Activated T-helper 17 cell treated with anti-CD3 and anti-CD28 coated beads, Interleukin-2, amount 50 U/mL, for 72 hours (primary cell): ENCODE measurements at regions not wholly inside any gene's neighbourhood (a gene's known extent, or its start where the extent isn't known, plus 50 kb on each side); places are given as distances from the start of the nearest gene placed in this dataset.
"Not testable (repeated sequence)": the region's sequence is repeated elsewhere in the genome, so short reads cannot be mapped to it uniquely, and the experiment has no call there.

Source experiments
- ATAC-seq: fragments of 150-1000 bp; cut with Tn5 transposase; replicated peaks from 2 replicates; pipeline ENCODE4 v1.10.0; 2021; ENCODE audit warnings: mild to moderate bottlenecking, moderate library complexity
- H3K27ac Mint-ChIP-seq: one replicate; pipeline ENCODE4 v1.8.0; 2022; ENCODE audit warnings: mixed read lengths
- H3K27me3 Mint-ChIP-seq: one replicate; pipeline ENCODE4 v1.8.0; 2022; ENCODE audit warnings: mixed read lengths
- H3K36me3 Mint-ChIP-seq: one replicate; pipeline ENCODE4 v1.8.0; 2022; ENCODE audit warnings: low read depth, mild to moderate bottlenecking, mixed read lengths
- H3K4me1 Mint-ChIP-seq: one replicate; pipeline ENCODE4 v1.8.0; 2022; ENCODE audit warnings: mixed read lengths
- H3K4me3 Mint-ChIP-seq: one replicate; pipeline ENCODE4 v1.8.0; 2022; ENCODE audit warnings: mild to moderate bottlenecking, mixed read lengths
- H3K9me3 Mint-ChIP-seq: one replicate; pipeline ENCODE4 v1.8.0; 2022; ENCODE audit warnings: mixed read lengths

DNA sequence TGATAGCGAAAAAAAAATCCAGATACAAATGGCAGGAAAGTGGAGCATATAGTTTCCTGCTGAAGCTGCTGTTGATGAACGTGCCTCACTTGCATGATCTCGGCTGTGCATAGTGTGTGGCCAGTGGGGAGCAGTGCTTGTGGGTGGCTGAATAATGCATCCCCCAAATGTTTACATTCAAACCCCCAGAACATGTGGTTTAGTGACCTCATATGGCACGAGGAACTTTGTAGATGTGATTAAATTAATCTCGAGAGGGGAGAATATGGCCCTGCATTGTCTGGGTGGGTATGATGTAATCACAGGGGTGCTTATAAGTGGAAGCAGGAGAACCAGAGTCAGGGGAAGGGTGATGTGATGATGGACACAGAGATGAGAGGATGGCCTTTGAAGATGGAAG lies 425.0 kb downstream of the TMEM121 start:
- no peak for ATAC-seq
- Mint-ChIP-seq H3K27ac (no peak overlapping the region), H3K9me3 (peaks cover 4% of the 10 kb centered on the region), H3K4me3 (no peak overlapping the region), H3K36me3 (no peaks in the 10 kb centered on the region), H3K27me3 (peaks cover 22% of the 10 kb centered on the region), H3K4me1 (no peaks in the 10 kb centered on the region)

- Mint-ChIP-seq H3K27ac (no peak overlapping the region), H3K36me3 (no peaks in the 10 kb centered on the region), H3K4me3 (no peak overlapping the region), H3K4me1 (no peaks in the 10 kb centered on the region), H3K9me3 (peaks cover 4% of the 10 kb centered on the region), H3K27me3 (peaks cover 22% of the 10 kb centered on the region)
- no peak for ATAC-seq
Measured at GRCh38 chr14:105952222-105952621, 425.8 kb downstream of the TMEM121 start.

GRCh38 chr14:105952826-105953225 lies 426.4 kb downstream of the TMEM121 start:
- H3K36me3 Mint-ChIP-seq = no peaks in the 10 kb centered on the region
- H3K9me3 Mint-ChIP-seq = peaks cover 4% of the 10 kb centered on the region
- peaks cover 22% of the 10 kb centered on the region for H3K27me3 Mint-ChIP-seq
- no peak overlapping the region for H3K4me3 Mint-ChIP-seq
- H3K27ac Mint-ChIP-seq = no peak overlapping the region
- ATAC-seq = no peak
- H3K4me1 Mint-ChIP-seq = no peaks in the 10 kb centered on the region

DNA sequence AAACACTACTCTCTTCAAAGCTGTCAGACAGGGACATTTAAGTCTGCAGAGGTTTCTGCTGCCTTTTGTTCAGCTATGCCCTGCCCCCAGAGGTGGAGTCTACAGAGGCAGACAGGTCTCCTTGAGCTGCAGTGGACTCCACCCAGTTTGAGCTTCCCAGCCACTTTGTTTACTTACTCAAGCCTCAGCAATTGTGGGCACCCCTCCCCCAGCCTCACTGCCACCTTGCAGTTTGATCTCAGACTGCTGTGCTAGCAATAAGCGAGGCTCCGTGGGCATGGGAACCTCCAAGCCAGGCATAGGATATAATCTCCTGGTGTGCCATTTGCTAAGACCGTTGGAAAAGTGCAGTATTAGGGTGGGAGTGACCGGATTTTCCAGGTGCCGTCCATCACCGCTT lies 435.2 kb downstream of the TMEM121 start:
- not testable (repeated sequence) for H3K36me3 Mint-ChIP-seq, H3K4me1 Mint-ChIP-seq, H3K27ac Mint-ChIP-seq, H3K4me3 Mint-ChIP-seq, ATAC-seq, H3K9me3 Mint-ChIP-seq
- H3K27me3 Mint-ChIP-seq = peaks cover 22% of the 10 kb centered on the region

DNA sequence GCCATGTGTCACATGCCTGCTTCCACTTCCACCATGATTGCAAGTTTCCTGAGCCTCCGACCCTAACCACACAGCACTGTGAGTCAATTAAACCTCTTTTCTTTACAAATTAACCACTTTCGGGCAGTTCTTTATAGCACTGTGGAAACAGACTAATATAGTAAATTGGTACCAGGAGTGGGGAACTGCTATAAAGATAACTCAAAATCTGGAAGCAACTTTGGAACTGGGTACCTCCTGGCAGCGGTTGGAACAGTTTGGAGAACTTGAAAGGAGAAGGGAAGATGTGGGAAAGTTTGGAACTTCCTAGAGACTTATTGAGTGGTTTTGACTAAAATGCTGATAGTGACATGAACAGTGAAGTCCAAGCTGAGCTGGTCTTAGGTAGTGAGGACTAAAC lies 436.1 kb downstream of the TMEM121 start:
- Mint-ChIP-seq H3K27ac (no peak overlapping the region), H3K4me3 (no peak overlapping the region), H3K36me3 (no peaks in the 10 kb centered on the region), H3K9me3 (peaks cover 8% of the 10 kb centered on the region), H3K27me3 (peaks cover 26% of the 10 kb centered on the region), H3K4me1 (peaks cover 5% of the 10 kb centered on the region)
- no peak for ATAC-seq

DNA sequence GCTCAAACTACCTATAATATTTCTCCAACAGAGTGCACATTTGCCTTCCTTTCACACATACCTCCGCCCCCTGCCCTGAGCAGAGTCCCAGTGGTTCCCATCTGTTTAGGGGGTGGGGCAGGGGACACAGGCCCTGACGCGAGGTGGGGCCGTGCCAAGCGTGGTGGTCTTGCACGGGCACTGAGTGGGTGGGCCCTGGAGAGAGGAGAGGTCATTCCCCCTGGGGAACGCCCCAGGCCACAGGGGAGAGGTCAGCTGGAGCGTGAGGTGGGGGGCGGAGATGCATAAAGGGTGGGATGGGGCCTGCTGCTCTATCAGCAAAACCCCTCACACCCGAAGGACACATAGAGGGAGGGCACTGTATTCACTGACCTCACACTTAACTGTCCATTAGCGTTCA lies 441.9 kb downstream of the TMEM121 start:
- Mint-ChIP-seq H3K4me1 (no peaks in the 10 kb centered on the region), H3K27me3 (peaks cover 27% of the 10 kb centered on the region), H3K4me3 (no peak overlapping the region), H3K9me3 (no peaks in the 10 kb centered on the region), H3K27ac (no peak overlapping the region), H3K36me3 (no peaks in the 10 kb centered on the region)
- no peak for ATAC-seq

- not testable (repeated sequence) for H3K4me1 Mint-ChIP-seq, ATAC-seq
Measured at GRCh38 chr14:105969026-105969425, 442.6 kb downstream of the TMEM121 start.

GRCh38 chr14:105970821-105971220 lies 444.4 kb downstream of the TMEM121 start:
- H3K9me3 Mint-ChIP-seq, H3K4me3 Mint-ChIP-seq, H3K27ac Mint-ChIP-seq, ATAC-seq, H3K4me1 Mint-ChIP-seq, H3K36me3 Mint-ChIP-seq: not testable (repeated sequence)
- H3K27me3 Mint-ChIP-seq = peaks cover 25% of the 10 kb centered on the region

More at GRCh38 chr14:105969026-105969425, 442.6 kb downstream of the TMEM121 start:
- not testable (repeated sequence) for H3K9me3 Mint-ChIP-seq, H3K36me3 Mint-ChIP-seq, H3K4me3 Mint-ChIP-seq, H3K27ac Mint-ChIP-seq
- H3K27me3 Mint-ChIP-seq = peaks cover 28% of the 10 kb centered on the region

DNA sequence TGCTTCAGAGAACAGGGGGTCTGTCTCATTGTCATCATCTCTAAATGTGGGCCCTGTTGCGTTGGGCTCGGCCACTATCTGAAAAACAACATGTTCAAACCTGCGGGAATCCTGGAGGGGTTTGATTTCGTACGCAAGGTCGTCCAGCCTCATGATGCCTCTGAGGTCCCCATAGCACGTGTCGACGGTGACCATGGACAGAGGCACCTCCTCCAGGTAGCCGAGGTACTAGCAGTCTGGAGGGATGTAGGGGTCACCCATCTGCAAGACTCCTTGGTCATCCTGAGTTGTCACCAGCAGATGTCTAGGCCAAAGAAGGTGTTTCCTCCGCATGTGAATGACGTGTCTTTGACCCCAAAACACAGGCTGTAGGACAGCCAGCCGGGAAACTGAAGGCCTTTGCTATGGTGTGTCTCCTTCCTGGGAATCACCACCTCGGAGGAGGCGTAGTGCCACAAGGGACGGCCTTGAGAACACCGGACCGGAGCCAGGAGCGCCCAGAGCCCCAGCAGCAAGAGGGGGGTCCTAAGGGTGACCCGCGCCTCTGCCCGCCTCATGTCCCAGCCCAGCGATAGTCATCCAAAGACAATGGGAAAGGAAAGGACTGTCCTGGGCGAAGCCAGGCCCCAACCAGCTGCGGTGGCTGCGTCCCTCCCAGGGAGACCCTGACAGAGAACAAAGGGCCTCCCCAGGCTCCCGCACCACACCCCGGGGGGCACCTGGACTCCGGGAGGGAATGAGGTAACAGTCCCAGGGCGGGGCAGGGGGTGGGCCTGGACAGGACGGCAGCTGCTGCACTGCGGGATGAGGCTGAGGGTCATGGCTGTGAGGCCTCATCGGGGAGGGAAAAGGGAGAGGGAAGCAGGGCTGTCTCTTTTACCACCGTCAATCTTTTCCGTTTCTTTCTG lies 445.5 kb downstream of the TMEM121 start:
- no peak overlapping the region for H3K27ac Mint-ChIP-seq
- H3K27me3 Mint-ChIP-seq = peaks cover 22% of the 10 kb centered on the region
- no peak overlapping the region for H3K4me3 Mint-ChIP-seq
- no peaks in the 10 kb centered on the region for H3K36me3 Mint-ChIP-seq
- no peaks in the 10 kb centered on the region for H3K4me1 Mint-ChIP-seq
- no peaks in the 10 kb centered on the region for H3K9me3 Mint-ChIP-seq
- ATAC-seq = no peak

GRCh38 chr14:105974902-105975301 lies 448.5 kb downstream of the TMEM121 start:
- H3K4me1 Mint-ChIP-seq = no peaks in the 10 kb centered on the region
- peak; percentile 52 for ATAC-seq
- no peak overlapping the region for H3K4me3 Mint-ChIP-seq
- no peaks in the 10 kb centered on the region for H3K36me3 Mint-ChIP-seq
- no peaks in the 10 kb centered on the region for H3K9me3 Mint-ChIP-seq
- peaks cover 11% of the 10 kb centered on the region for H3K27me3 Mint-ChIP-seq
- no peak overlapping the region for H3K27ac Mint-ChIP-seq

DNA sequence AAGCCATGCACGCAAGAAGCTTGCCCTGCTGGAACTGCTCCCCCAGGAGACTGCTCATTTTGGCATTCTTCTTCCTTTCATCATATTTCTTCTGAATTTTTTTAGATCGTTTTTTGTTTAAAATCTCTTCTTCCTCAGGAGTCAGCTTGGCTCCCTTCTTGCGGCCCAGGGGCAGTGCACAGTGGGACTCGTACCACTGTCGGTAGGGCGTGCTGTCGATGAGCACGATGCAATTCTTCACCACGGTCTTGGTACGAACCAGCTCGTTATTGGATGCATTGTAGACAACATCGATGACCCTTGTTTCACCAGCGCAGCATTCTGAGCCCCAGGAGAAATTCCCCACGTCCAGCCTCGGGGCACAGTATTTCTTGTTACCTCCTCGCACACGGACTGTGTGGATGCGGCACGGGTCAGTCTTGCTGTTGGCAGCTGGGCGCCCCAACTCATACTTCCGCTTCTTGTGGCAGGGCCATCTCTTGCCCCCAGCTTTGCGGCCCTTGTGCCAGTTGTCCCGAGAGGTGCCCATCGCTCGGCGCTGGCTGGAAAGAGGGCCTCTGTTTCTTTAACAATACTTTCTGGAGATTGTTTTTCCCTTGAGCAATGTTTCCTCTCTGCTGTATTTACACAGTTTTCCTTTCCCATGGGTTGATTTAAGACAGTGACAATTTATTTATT lies 452.4 kb downstream of the TMEM121 start:
- Mint-ChIP-seq H3K27me3 (peaks cover 5% of the 10 kb centered on the region), H3K9me3 (no peaks in the 10 kb centered on the region), H3K27ac (no peak overlapping the region), H3K36me3 (no peaks in the 10 kb centered on the region), H3K4me3 (no peak overlapping the region), H3K4me1 (peaks cover 19% of the 10 kb centered on the region)
- ATAC-seq = no peak

GRCh38 chr14:105979446-105979845 lies 453.1 kb downstream of the TMEM121 start:
- Mint-ChIP-seq H3K9me3 (no peaks in the 10 kb centered on the region), H3K36me3 (no peaks in the 10 kb centered on the region), H3K27ac (no peak overlapping the region), H3K4me3 (no peak overlapping the region), H3K4me1 (peaks cover 19% of the 10 kb centered on the region), H3K27me3 (no peaks in the 10 kb centered on the region)
- no peak for ATAC-seq

GRCh38 chr14:105980224-105980623 lies 453.8 kb downstream of the TMEM121 start:
- Mint-ChIP-seq H3K27me3 (no peaks in the 10 kb centered on the region), H3K4me1 (peaks cover 25% of the 10 kb centered on the region), H3K27ac (no peak overlapping the region), H3K36me3 (no peaks in the 10 kb centered on the region), H3K4me3 (no peak overlapping the region), H3K9me3 (no peaks in the 10 kb centered on the region)
- ATAC-seq = no peak

GRCh38 chr14:105981517-105982302 lies 455.3 kb downstream of the TMEM121 start:
- H3K27ac Mint-ChIP-seq = peak overlapping the region; percentile 84
- H3K9me3 Mint-ChIP-seq, ATAC-seq, H3K36me3 Mint-ChIP-seq, H3K27me3 Mint-ChIP-seq: not testable (repeated sequence)
- peaks cover 29% of the 10 kb centered on the region for H3K4me1 Mint-ChIP-seq
- peak overlapping the region; percentile 41 for H3K4me3 Mint-ChIP-seq
